ENCODE measurements at regions not wholly inside any gene's neighbourhood (a gene's known extent, or its start where the extent isn't known, plus 50 kb on each side); places are given as distances from the start of the nearest gene placed in this dataset.
"Not testable (repeated sequence)": the region's sequence is repeated elsewhere in the genome, so short reads cannot be mapped to it uniquely, and the experiment has no call there.

DNA sequence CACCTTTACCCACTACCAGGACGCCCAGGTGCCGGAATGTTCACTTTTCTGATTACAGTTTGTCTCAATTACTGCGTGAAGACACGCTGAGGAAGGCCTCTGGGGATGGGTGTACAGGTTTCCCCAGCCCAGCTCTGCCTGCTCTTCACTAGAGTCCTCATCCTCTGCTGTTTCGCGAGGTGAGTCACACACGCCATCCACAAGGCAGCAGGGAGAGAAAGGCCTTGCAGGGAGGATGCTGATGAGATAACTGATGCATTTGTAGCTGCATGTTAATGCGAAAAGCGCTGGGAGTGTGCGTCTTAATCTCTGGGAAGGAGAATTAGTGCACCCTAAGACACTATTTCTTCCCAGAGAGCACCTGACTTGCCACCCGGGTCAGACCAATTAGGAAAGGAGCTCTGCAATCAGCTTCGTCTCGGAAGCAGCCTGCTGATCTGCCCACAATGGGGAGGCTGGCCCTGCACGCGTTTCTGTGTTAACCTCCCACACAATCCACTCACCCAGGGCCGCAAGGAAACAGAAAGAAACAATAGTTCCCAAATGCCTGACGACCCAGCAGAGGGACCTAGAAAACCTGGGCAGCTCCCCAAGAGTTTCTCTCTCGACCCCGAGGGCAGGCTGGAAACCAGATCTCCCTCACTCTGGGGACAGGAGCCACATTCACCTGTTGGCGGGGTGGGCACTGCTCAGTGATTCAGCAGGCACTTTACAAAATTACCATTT is 578.7 kb downstream of the GLRX3 start:
- Histone ChIP-seq H3K36me3 (ENCODE audit: control insufficient read depth in 4 of 4, insufficient read depth in 4 of 4, low read length in 4 of 4) (no peaks in the 10 kb centered on the region), H3K27me3 (ENCODE audit: control insufficient read depth in 3 of 3, insufficient read depth in 3 of 3, low read length in 2 of 3) (peaks cover 0 to 6% (median 3%) of the 10 kb centered on the region in 3 donors), H3K27ac (ENCODE audit: low read depth in 1 of 2, low read length in 1 of 2) (no peak overlapping the region), H3K9ac (ENCODE audit: insufficient read depth in 1 of 2, low read length in 2 of 2) (no peak overlapping the region), H3K4me3 (no peak overlapping the region), H3K4me1 (ENCODE audit: control insufficient read depth in 5 of 5, insufficient read depth in 5 of 5, low read length in 5 of 5) (peaks cover 0 to 5% (median 0%) of the 10 kb centered on the region in 5 donors), H3K9me3 (ENCODE audit: control insufficient read depth in 4 of 4, insufficient read depth in 3 of 4, low read length in 3 of 4) (peaks cover 0 to 4% (median 0%) of the 10 kb centered on the region in 4 donors)
- ATAC-seq (ENCODE audit: insufficient read depth, low FRiP score) (no peak), DNase-seq (no peak)
- 77 to 79% methylated on average over 20 of the region's 20 CpGs for WGBS, 2 donors
- TF ChIP-seq CTCF (IDR thresholded peaks at IDR 0.05; ENCODE audit: control extremely low read depth, extremely low read depth): no peak

- Histone ChIP-seq H3K27ac (ENCODE audit: low read depth in 1 of 2, low read length in 1 of 2) (no peak overlapping the region), H3K4me3 (no peak overlapping the region), H3K27me3 (ENCODE audit: control insufficient read depth in 3 of 3, insufficient read depth in 3 of 3, low read length in 2 of 3) (peaks cover 0 to 6% (median 3%) of the 10 kb centered on the region in 3 donors), H3K9ac (ENCODE audit: insufficient read depth in 1 of 2, low read length in 2 of 2) (no peak overlapping the region), H3K36me3 (ENCODE audit: control insufficient read depth in 4 of 4, insufficient read depth in 4 of 4, low read length in 4 of 4) (no peaks in the 10 kb centered on the region), H3K9me3 (ENCODE audit: control insufficient read depth in 4 of 4, insufficient read depth in 3 of 4, low read length in 3 of 4) (peaks cover 0 to 4% (median 0%) of the 10 kb centered on the region in 4 donors), H3K4me1 (ENCODE audit: control insufficient read depth in 5 of 5, insufficient read depth in 5 of 5, low read length in 5 of 5) (peaks cover 0 to 5% (median 0%) of the 10 kb centered on the region in 5 donors)
- 81 to 87% methylated on average over 12 of the region's 12 CpGs for WGBS, 2 donors
- ATAC-seq (ENCODE audit: insufficient read depth, low FRiP score) (peak; percentile 9), DNase-seq (no peak)
- no peak for TF ChIP-seq CTCF (IDR thresholded peaks at IDR 0.05; ENCODE audit: control extremely low read depth, extremely low read depth)
These were observed 579.8 kb downstream of the GLRX3 start for GRCh38 chr10:130715686-130716670.

DNA sequence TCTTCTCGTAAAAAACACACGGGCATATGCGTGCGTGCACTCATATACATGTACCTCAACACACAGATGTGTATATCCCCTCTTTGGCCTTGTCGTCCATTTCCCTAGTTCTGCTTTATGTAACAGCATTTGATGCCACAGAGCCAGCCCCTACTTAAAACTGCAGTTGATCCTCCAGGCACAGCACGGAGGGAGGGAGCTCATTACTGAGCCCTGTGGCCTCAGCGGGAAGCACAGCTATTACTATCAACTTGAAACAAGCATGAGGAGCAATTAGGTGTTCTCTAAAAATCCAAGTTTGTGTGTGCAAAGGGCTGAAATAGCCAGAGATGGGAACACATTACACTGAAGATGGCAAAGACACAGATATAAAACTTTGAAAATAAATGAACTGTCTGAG is 580.9 kb downstream of the GLRX3 start:
- Histone ChIP-seq H3K9ac (ENCODE audit: insufficient read depth in 1 of 2, low read length in 2 of 2) (no peak overlapping the region), H3K27ac (ENCODE audit: low read depth in 1 of 2, low read length in 1 of 2) (no peak overlapping the region), H3K36me3 (ENCODE audit: control insufficient read depth in 4 of 4, insufficient read depth in 4 of 4, low read length in 4 of 4) (no peaks in the 10 kb centered on the region), H3K4me1 (ENCODE audit: control insufficient read depth in 5 of 5, insufficient read depth in 5 of 5, low read length in 5 of 5) (peaks cover 0 to 5% (median 0%) of the 10 kb centered on the region in 5 donors), H3K4me3 (no peak overlapping the region), H3K9me3 (ENCODE audit: control insufficient read depth in 4 of 4, insufficient read depth in 3 of 4, low read length in 3 of 4) (peaks cover 0 to 3% (median 0%) of the 10 kb centered on the region in 4 donors), H3K27me3 (ENCODE audit: control insufficient read depth in 3 of 3, insufficient read depth in 3 of 3, low read length in 2 of 3) (peaks cover 0 to 6% (median 3%) of the 10 kb centered on the region in 3 donors)
- ATAC-seq (ENCODE audit: insufficient read depth, low FRiP score) (no peak), DNase-seq (no peak)
- WGBS, 2 donors: 69 to 76% methylated on average over 7 of the region's 7 CpGs
- no peak for TF ChIP-seq CTCF (IDR thresholded peaks at IDR 0.05; ENCODE audit: control extremely low read depth, extremely low read depth)

GRCh38 chr10:130718744-130719447 is 582.7 kb downstream of the GLRX3 start:
- H3K9ac ChIP-seq (ENCODE audit: insufficient read depth in 1 of 2, low read length in 2 of 2); H3K9me3 ChIP-seq (ENCODE audit: control insufficient read depth in 4 of 4, insufficient read depth in 3 of 4, low read length in 3 of 4); H3K4me1 ChIP-seq (ENCODE audit: control insufficient read depth in 5 of 5, insufficient read depth in 5 of 5, low read length in 5 of 5); DNase-seq; H3K36me3 ChIP-seq (ENCODE audit: control insufficient read depth in 4 of 4, insufficient read depth in 4 of 4, low read length in 4 of 4); H3K27me3 ChIP-seq (ENCODE audit: control insufficient read depth in 3 of 3, insufficient read depth in 3 of 3, low read length in 2 of 3); ATAC-seq (ENCODE audit: insufficient read depth, low FRiP score); H3K27ac ChIP-seq (ENCODE audit: low read depth in 1 of 2, low read length in 1 of 2); H3K4me3 ChIP-seq: not testable (repeated sequence)
- 76 to 87% methylated on average over 8 to 9 of the region's 9 CpGs for WGBS, 2 donors
